ENCODE measurements at regions not wholly inside any gene's neighbourhood (a gene's known extent, or its start where the extent isn't known, plus 50 kb on each side); places are given as distances from the start of the nearest gene placed in this dataset.

GRCh38 chr1:239058190-239058589 is 328.2 kb upstream of the CHRM3 start:
- TF ChIP-seq ZBTB26 (tag by site-specific recombination; optimal IDR thresholded peaks at IDR 0.05) (no peak), ZNF2 (tag by site-specific recombination; IDR thresholded peaks at IDR 0.05) (no peak), YY1 (tag by site-specific recombination; IDR thresholded peaks at IDR 0.05) (no peak), ZNF623 (tag by site-specific recombination; IDR thresholded peaks at IDR 0.05) (no peak), ZNF701 (tag by site-specific recombination; IDR thresholded peaks at IDR 0.05) (no peak), ZNF274 (IDR thresholded peaks at IDR 0.05; ENCODE audit: low read length) (no peak), ZNF274 (tag by site-specific recombination; IDR thresholded peaks at IDR 0.05; ENCODE audit: borderline replicate concordance) (no peak), ZNF513 (tag by site-specific recombination; IDR thresholded peaks at IDR 0.05) (no peak)
